Ishikawa (cell line): ENCODE measurements at regions not wholly inside any gene's neighbourhood (a gene's known extent, or its start where the extent isn't known, plus 50 kb on each side); places are given as distances from the start of the nearest gene placed in this dataset.

Experiments used
- CEBPB ChIP-seq: IDR thresholded peaks from 2 replicates; pipeline ENCODE4 v1.6.1; 2012
- CREB1 ChIP-seq: IDR thresholded peaks from 2 replicates; pipeline ENCODE4 v1.6.1; 2012; ENCODE audit warnings: low read depth
- RAD21 ChIP-seq: IDR thresholded peaks from 2 replicates; pipeline ENCODE4 v1.6.1; 2012; ENCODE audit warnings: low read depth

GRCh38 chr3:150293401-150294001 is 114.6 kb upstream of the TSC22D2 start:
- TF ChIP-seq CEBPB (no peak), CREB1 (no peak), RAD21 (no peak)
